Neural progenitor cell (in vitro differentiated cells): ENCODE measurements at regions not wholly inside any gene's neighbourhood (a gene's known extent, or its start where the extent isn't known, plus 50 kb on each side); places are given as distances from the start of the nearest gene placed in this dataset.

Experiments used
- CTCF ChIP-seq: fragments of 200-600 bp; sonication (generic); IDR thresholded peaks from 2 replicates; pipeline ENCODE4 v1.5.1; 2017; ENCODE audit warnings: antibody characterized with exemption, mild to moderate bottlenecking
- EZH2 ChIP-seq: fragments of 200-600 bp; sonication (generic); IDR thresholded peaks from 2 replicates; pipeline ENCODE4 v1.6.1; 2017; ENCODE audit warnings: antibody characterized with exemption, mild to moderate bottlenecking, moderate library complexity

- TF ChIP-seq CTCF (no peak), EZH2 (no peak)
Observed at GRCh38 chr4:178778496-178778895, 1336.3 kb upstream of the AGA start.
